Kidney (tissue), 13 donors: ENCODE measurements at regions not wholly inside any gene's neighbourhood (a gene's known extent, or its start where the extent isn't known, plus 50 kb on each side); places are given as distances from the start of the nearest gene placed in this dataset.

Experiments used
- DNase-seq, 5 donors: peaks; one replicate each; pipeline ENCODE4 v3.0.0-alpha.2; 2013 to 2020
- FAIRE-seq: peaks from 2 replicates; lab custom pipeline; 2012; peaks lifted over from hg19 to GRCh38; lab: Jason Lieb, UNC
- H3K27ac ChIP-seq, 2 donors: one replicate each; pipeline ENCODE4 v1.7.0; 2013; ENCODE audit warnings: low read depth in 2 of 2, low read length in 2 of 2, inconsistent platforms in 1 of 2
- H3K27me3 ChIP-seq: one replicate; pipeline ENCODE4 v1.7.1; 2013; ENCODE audit warnings: low read length, inconsistent platforms; ENCODE audit not compliant: control insufficient read depth, insufficient read depth
- H3K36me3 ChIP-seq, 3 donors: one replicate each; pipeline versions ENCODE4 v1.7.0 to v1.7.1; 2013; ENCODE audit warnings: low read length in 3 of 3, control low read depth in 1 of 3, inconsistent platforms in 1 of 3; ENCODE audit not compliant: insufficient read depth in 3 of 3, control insufficient read depth in 2 of 3
- H3K4me1 ChIP-seq, 3 donors: one replicate each; pipeline versions ENCODE4 v1.7.0 to v1.7.1; 2013; ENCODE audit warnings: low read length in 3 of 3, inconsistent platforms in 1 of 3, low read depth in 1 of 3; ENCODE audit not compliant: control insufficient read depth in 2 of 3, insufficient read depth in 2 of 3
- H3K4me3 ChIP-seq, 3 donors: one replicate each; pipeline versions ENCODE4 v1.7.0 to v1.8.1; 2013; ENCODE audit warnings: low read length in 3 of 3, control low read depth in 1 of 3, inconsistent platforms in 1 of 3
- H3K9ac ChIP-seq, 3 donors: one replicate each; pipeline versions ENCODE4 v1.7.0 to v1.7.1; 2013; ENCODE audit warnings: low read length in 3 of 3, control low read depth in 1 of 3, inconsistent platforms in 1 of 3
- H3K9me3 ChIP-seq, 3 donors: one replicate each; pipeline versions ENCODE4 v1.7.0 to v1.7.1; 2013; ENCODE audit warnings: low read length in 3 of 3, control low read depth in 1 of 3, inconsistent platforms in 1 of 3; ENCODE audit not compliant: control insufficient read depth in 2 of 3, insufficient read depth in 1 of 3
- CTCF ChIP-seq: IDR thresholded peaks from 3 replicates; pipeline ENCODE4 v1.5.1; 2012; ENCODE audit warnings: mild to moderate bottlenecking, moderate library complexity, borderline replicate concordance; ENCODE audit not compliant: insufficient read depth; ENCODE audit errors: extremely low read depth
- intact Hi-C: fragments of 100-400 bp; cut with DNase I; formaldehyde crosslinking; loops from one replicate; pipeline ENCODE4 v1.11.1; 2022
- donor health status: control.
- donor health status: control.
- donor health status: control.
- donor health status: control.
- donor health status: control.
- donor health status: DM: yes; HTN: yes; CAD: no.
- donor health status: Normal renal cell carcinoma (clear cell type).

- Histone ChIP-seq H3K27ac (no peak overlapping the region), H3K36me3 (no peaks in the 10 kb centered on the region), H3K9me3 (no peaks in the 10 kb centered on the region), H3K9ac (no peak overlapping the region), H3K4me3 (no peak overlapping the region), H3K27me3 (no peaks in the 10 kb centered on the region), H3K4me1 (no peaks in the 10 kb centered on the region)
- TF ChIP-seq CTCF = no peak
- FAIRE-seq (no peak), DNase-seq (peak in 1 of 5 donors; percentile 46)
- intact Hi-C loops = no loop called here
Measured at GRCh38 chr7:19489162-19489820, 219.5 kb downstream of the POLR1F start.

GRCh38 chr7:19488056-19488455 lies 220.8 kb downstream of the POLR1F start:
- H3K9ac ChIP-seq = no peak overlapping the region
- H3K27ac ChIP-seq = no peak overlapping the region
- FAIRE-seq (no peak), DNase-seq (peak in 1 of 5 donors; percentile 29)
- TF ChIP-seq CTCF = no peak
- no peaks in the 10 kb centered on the region for H3K27me3 ChIP-seq
- no peaks in the 10 kb centered on the region for H3K9me3 ChIP-seq
- no peaks in the 10 kb centered on the region for H3K4me1 ChIP-seq
- no peak overlapping the region for H3K4me3 ChIP-seq
- intact Hi-C loops = no loop called here
- H3K36me3 ChIP-seq = no peaks in the 10 kb centered on the region

GRCh38 chr7:19482628-19483027 lies 226.2 kb downstream of the POLR1F start:
- Histone ChIP-seq H3K27me3 (no peaks in the 10 kb centered on the region), H3K4me1 (no peaks in the 10 kb centered on the region), H3K36me3 (no peaks in the 10 kb centered on the region), H3K4me3 (no peak overlapping the region), H3K9me3 (peaks cover 0 to 2% (median 0%) of the 10 kb centered on the region in 3 donors), H3K27ac (no peak overlapping the region), H3K9ac (no peak overlapping the region)
- FAIRE-seq (no peak), DNase-seq (no peak)
- intact Hi-C loops = no loop called here
- TF ChIP-seq CTCF = no peak

- H3K36me3 ChIP-seq = no peaks in the 10 kb centered on the region
- DNase-seq = no peak
- H3K27ac ChIP-seq = no peak overlapping the region
- peaks cover 0 to 2% (median 0%) of the 10 kb centered on the region in 3 donors for H3K9me3 ChIP-seq
- H3K9ac ChIP-seq = no peak overlapping the region
- TF ChIP-seq CTCF = no peak
- intact Hi-C loops = no loop called here
- no peak for FAIRE-seq
- H3K4me1 ChIP-seq = no peaks in the 10 kb centered on the region
- no peaks in the 10 kb centered on the region for H3K27me3 ChIP-seq
- no peak overlapping the region for H3K4me3 ChIP-seq
Measured at GRCh38 chr7:19480383-19480782, 228.5 kb downstream of the POLR1F start.
